ENCODE measurements at regions not wholly inside any gene's neighbourhood (a gene's known extent, or its start where the extent isn't known, plus 50 kb on each side); places are given as distances from the start of the nearest gene placed in this dataset.

- no peak for DNase-seq
- no peak overlapping the region for H3K4me3 ChIP-seq
- ATAC-seq, result no peak
- H3K4me1 ChIP-seq, result no peaks in the 10 kb centered on the region
- H3K36me3 ChIP-seq, result no peaks in the 10 kb centered on the region
- no peak overlapping the region for H3K27ac ChIP-seq
- no peaks in the 10 kb centered on the region for H3K9me3 ChIP-seq
- H3K27me3 ChIP-seq, result no peaks in the 10 kb centered on the region
- intact Hi-C loops (cut with DNase I), result no loop called here
- no peak for TF ChIP-seq CTCF (IDR thresholded peaks at IDR 0.05)
Observed at GRCh38 chr3:168497183-168497582, 401.5 kb upstream of the GOLIM4 start.

- DNase-seq (no peak), ATAC-seq (no peak)
- intact Hi-C loops (cut with DNase I), result no loop called here
- Histone ChIP-seq H3K4me1 (no peaks in the 10 kb centered on the region), H3K9me3 (no peaks in the 10 kb centered on the region), H3K27me3 (no peaks in the 10 kb centered on the region), H3K36me3 (no peaks in the 10 kb centered on the region), H3K27ac (no peak overlapping the region), H3K4me3 (no peak overlapping the region)
- no peak for TF ChIP-seq CTCF (IDR thresholded peaks at IDR 0.05)
Observed at GRCh38 chr3:168495932-168496331, 400.2 kb upstream of the GOLIM4 start.

- intact Hi-C loops (cut with DNase I), result no loop called here
- no peak for TF ChIP-seq CTCF (IDR thresholded peaks at IDR 0.05)
Observed at GRCh38 chr3:168495270-168495669, 399.5 kb upstream of the GOLIM4 start.

GRCh38 chr3:168493412-168494205 lies 397.9 kb upstream of the GOLIM4 start:
- H3K36me3 ChIP-seq, result no peaks in the 10 kb centered on the region

More at GRCh38 chr3:168495270-168495669, 399.5 kb upstream of the GOLIM4 start:
- no peak for ATAC-seq
- no peaks in the 10 kb centered on the region for H3K27me3 ChIP-seq
- no peaks in the 10 kb centered on the region for H3K9me3 ChIP-seq
- H3K4me1 ChIP-seq, result no peaks in the 10 kb centered on the region
- no peak for DNase-seq
- H3K27ac ChIP-seq, result no peak overlapping the region
- H3K36me3 ChIP-seq, result no peaks in the 10 kb centered on the region
- no peak overlapping the region for H3K4me3 ChIP-seq

GRCh38 chr3:168490981-168491380 lies 395.3 kb upstream of the GOLIM4 start:
- TF ChIP-seq CTCF (IDR thresholded peaks at IDR 0.05), result no peak
- Histone ChIP-seq H3K27me3 (no peaks in the 10 kb centered on the region), H3K27ac (no peak overlapping the region), H3K36me3 (no peaks in the 10 kb centered on the region), H3K4me1 (no peaks in the 10 kb centered on the region), H3K9me3 (no peaks in the 10 kb centered on the region), H3K4me3 (no peak overlapping the region)
- ATAC-seq, result no peak
- intact Hi-C loops (cut with DNase I), result no loop called here
- DNase-seq, result no peak

More at GRCh38 chr3:168493412-168494205, 397.9 kb upstream of the GOLIM4 start:
- DNase-seq, result no peak
- no peak overlapping the region for H3K27ac ChIP-seq
- no peak for ATAC-seq
- H3K9me3 ChIP-seq, result no peaks in the 10 kb centered on the region
- TF ChIP-seq CTCF (IDR thresholded peaks at IDR 0.05), result no peak
- H3K27me3 ChIP-seq, result no peaks in the 10 kb centered on the region
- no peak overlapping the region for H3K4me3 ChIP-seq
- intact Hi-C loops (cut with DNase I), result no loop called here
- no peaks in the 10 kb centered on the region for H3K4me1 ChIP-seq

Measured in left lung (tissue), 4 donors.